GM12892 (cell line): ENCODE measurements at regions not wholly inside any gene's neighbourhood (a gene's known extent, or its start where the extent isn't known, plus 50 kb on each side); places are given as distances from the start of the nearest gene placed in this dataset.

ENCODE experiments used
- POLR2A ChIP-seq: IDR thresholded peaks from 2 replicates; pipeline ENCODE4 v1.6.1; 2011; ENCODE audit warnings: low read depth, low read length, control low read depth
- POLR2AphosphoS5 ChIP-seq: IDR thresholded peaks from 2 replicates; pipeline ENCODE4 v1.6.1; 2011; ENCODE audit warnings: low read depth, low read length, control low read depth
- TAF1 ChIP-seq: IDR thresholded peaks from 2 replicates; pipeline ENCODE4 v1.6.1; 2011; ENCODE audit warnings: low read depth, mild to moderate bottlenecking, control low read depth, low read length, borderline replicate concordance

GRCh38 chr13:62684359-62684758 is 1268.7 kb upstream of the PCDH20 start:
- no peak for TF ChIP-seq POLR2A
- no peak for TF ChIP-seq POLR2AphosphoS5
- no peak for TF ChIP-seq TAF1
